ENCODE measurements at regions not wholly inside any gene's neighbourhood (a gene's known extent, or its start where the extent isn't known, plus 50 kb on each side); places are given as distances from the start of the nearest gene placed in this dataset.

- no peak for TF ChIP-seq CTCF (IDR thresholded peaks at IDR 0.05; ENCODE audit: low read depth, low read length)
- Histone ChIP-seq H3K27me3 (ENCODE audit: insufficient read depth, low read depth, severe bottlenecking) (no peaks in the 10 kb centered on the region), H3K27ac (no peak overlapping the region), H3K36me3 (no peaks in the 10 kb centered on the region), H3K9me3 (ENCODE audit: severe bottlenecking) (no peaks in the 10 kb centered on the region), H3K4me3 (ENCODE audit: low read depth, low read length) (no peak overlapping the region)
- no peak for DNase-seq
Measured at GRCh38 chr9:7710686-7711085, 88.9 kb downstream of the DMAC1 start.

GRCh38 chr9:7707934-7708333 lies 91.6 kb downstream of the DMAC1 start:
- Histone ChIP-seq H3K36me3 (no peaks in the 10 kb centered on the region), H3K27ac (no peak overlapping the region), H3K4me3 (ENCODE audit: low read depth, low read length) (no peak overlapping the region), H3K27me3 (ENCODE audit: insufficient read depth, low read depth, severe bottlenecking) (no peaks in the 10 kb centered on the region), H3K9me3 (ENCODE audit: severe bottlenecking) (no peaks in the 10 kb centered on the region)
- TF ChIP-seq CTCF (IDR thresholded peaks at IDR 0.05; ENCODE audit: low read depth, low read length) = no peak
- DNase-seq = no peak

GRCh38 chr9:7704543-7704942 lies 95.0 kb downstream of the DMAC1 start:
- no peaks in the 10 kb centered on the region for H3K36me3 ChIP-seq
- H3K27me3 ChIP-seq (ENCODE audit: insufficient read depth, low read depth, severe bottlenecking) = no peaks in the 10 kb centered on the region
- no peak overlapping the region for H3K27ac ChIP-seq
- H3K9me3 ChIP-seq (ENCODE audit: severe bottlenecking) = no peaks in the 10 kb centered on the region
- no peak for TF ChIP-seq CTCF (IDR thresholded peaks at IDR 0.05; ENCODE audit: low read depth, low read length)
- H3K4me3 ChIP-seq (ENCODE audit: low read depth, low read length) = no peak overlapping the region
- DNase-seq = no peak

GRCh38 chr9:7691909-7692308 lies 107.7 kb downstream of the DMAC1 start:
- no peak overlapping the region for H3K27ac ChIP-seq
- TF ChIP-seq CTCF (IDR thresholded peaks at IDR 0.05; ENCODE audit: low read depth, low read length) = no peak
- no peaks in the 10 kb centered on the region for H3K36me3 ChIP-seq
- no peaks in the 10 kb centered on the region for H3K27me3 ChIP-seq (ENCODE audit: insufficient read depth, low read depth, severe bottlenecking)
- H3K4me3 ChIP-seq (ENCODE audit: low read depth, low read length) = no peak overlapping the region
- DNase-seq = no peak
- H3K9me3 ChIP-seq (ENCODE audit: severe bottlenecking) = no peaks in the 10 kb centered on the region

- Histone ChIP-seq H3K9me3 (ENCODE audit: severe bottlenecking) (no peaks in the 10 kb centered on the region), H3K4me3 (ENCODE audit: low read depth, low read length) (no peak overlapping the region), H3K27ac (no peak overlapping the region), H3K27me3 (ENCODE audit: insufficient read depth, low read depth, severe bottlenecking) (no peaks in the 10 kb centered on the region), H3K36me3 (no peaks in the 10 kb centered on the region)
- TF ChIP-seq CTCF (IDR thresholded peaks at IDR 0.05; ENCODE audit: low read depth, low read length) = no peak
- DNase-seq = no peak
Measured at GRCh38 chr9:7690014-7690413, 109.6 kb downstream of the DMAC1 start.

- no peaks in the 10 kb centered on the region for H3K27me3 ChIP-seq (ENCODE audit: insufficient read depth, low read depth, severe bottlenecking)
- no peaks in the 10 kb centered on the region for H3K36me3 ChIP-seq
- DNase-seq = no peak
- H3K4me3 ChIP-seq (ENCODE audit: low read depth, low read length) = no peak overlapping the region
- no peak overlapping the region for H3K27ac ChIP-seq
- H3K9me3 ChIP-seq (ENCODE audit: severe bottlenecking) = no peaks in the 10 kb centered on the region
- no peak for TF ChIP-seq CTCF (IDR thresholded peaks at IDR 0.05; ENCODE audit: low read depth, low read length)
Measured at GRCh38 chr9:7688626-7689025, 111.0 kb downstream of the DMAC1 start.

All from WERI-Rb-1 (cell line).